GM19240 (cell line): ENCODE measurements at regions not wholly inside any gene's neighbourhood (a gene's known extent, or its start where the extent isn't known, plus 50 kb on each side); places are given as distances from the start of the nearest gene placed in this dataset.
"Not testable (repeated sequence)": the region's sequence is repeated elsewhere in the genome, so short reads cannot be mapped to it uniquely, and the experiment has no call there.

ENCODE experiments used
- DNase-seq: peaks from one replicate; pipeline ENCODE4 v3.0.0; 2011; ENCODE audit warnings: low spot score; ENCODE audit not compliant: insufficient read length

- no peak for DNase-seq
Observed at GRCh38 chr5:165035520-165035919, 1530.1 kb downstream of the MAT2B start.

- DNase-seq, result no peak
Observed at GRCh38 chr5:165039748-165040147, 1534.3 kb downstream of the MAT2B start.

GRCh38 chr5:165045941-165046340, 1540.5 kb downstream of the MAT2B start:
- DNase-seq, result not testable (repeated sequence)

GRCh38 chr5:165055476-165055875, 1550.1 kb downstream of the MAT2B start:
- DNase-seq, result no peak

- no peak for DNase-seq
Observed at GRCh38 chr5:165057145-165057544, 1551.7 kb downstream of the MAT2B start.

- no peak for DNase-seq
Observed at GRCh38 chr5:165066751-165067385, 1561.4 kb downstream of the MAT2B start.

GRCh38 chr5:165076686-165077085, 1571.3 kb downstream of the MAT2B start:
- DNase-seq, result no peak

GRCh38 chr5:165079389-165079788, 1574.0 kb downstream of the MAT2B start:
- no peak for DNase-seq

- DNase-seq, result no peak
Observed at GRCh38 chr5:165083394-165083793, 1578.0 kb downstream of the MAT2B start.

- no peak for DNase-seq
Observed at GRCh38 chr5:165086465-165086864, 1581.0 kb downstream of the MAT2B start.

GRCh38 chr5:165094782-165095181, 1589.4 kb downstream of the MAT2B start:
- no peak for DNase-seq

- no peak for DNase-seq
Observed at GRCh38 chr5:165101709-165102108, 1596.3 kb downstream of the MAT2B start.

GRCh38 chr5:165104611-165105010, 1599.2 kb downstream of the MAT2B start:
- DNase-seq, result no peak

- DNase-seq, result no peak
Observed at GRCh38 chr5:165108809-165109208, 1603.4 kb downstream of the MAT2B start.

GRCh38 chr5:165119175-165119574, 1613.8 kb downstream of the MAT2B start:
- DNase-seq, result no peak

GRCh38 chr5:165126598-165126997, 1621.2 kb downstream of the MAT2B start:
- DNase-seq, result no peak

GRCh38 chr5:165127941-165128340, 1622.5 kb downstream of the MAT2B start:
- no peak for DNase-seq

- DNase-seq, result no peak
Observed at GRCh38 chr5:165130656-165131055, 1625.2 kb downstream of the MAT2B start.

- no peak for DNase-seq
Observed at GRCh38 chr5:165134155-165134554, 1628.7 kb downstream of the MAT2B start.

- no peak for DNase-seq
Observed at GRCh38 chr5:165135565-165135964, 1630.1 kb downstream of the MAT2B start.

GRCh38 chr5:165137701-165138100, 1632.3 kb downstream of the MAT2B start:
- no peak for DNase-seq

GRCh38 chr5:165138236-165138635, 1632.8 kb downstream of the MAT2B start:
- no peak for DNase-seq

GRCh38 chr5:165139262-165139661, 1633.8 kb downstream of the MAT2B start:
- no peak for DNase-seq

- no peak for DNase-seq
Observed at GRCh38 chr5:165139721-165140120, 1634.3 kb downstream of the MAT2B start.
